Duodenal mucosa (tissue), 2 donors: ENCODE measurements at regions not wholly inside any gene's neighbourhood (a gene's known extent, or its start where the extent isn't known, plus 50 kb on each side); places are given as distances from the start of the nearest gene placed in this dataset.
A peak's percentile ranks its signal among the peaks of the same experiment; 100 is the strongest.

Experiments used
- H3K27ac ChIP-seq: one replicate; pipeline ENCODE4 v1.7.0; 2013; ENCODE audit warnings: low read depth, low read length
- H3K27me3 ChIP-seq, 2 donors: one replicate each; pipeline ENCODE4 v1.7.0; 2013; ENCODE audit warnings: low read length in 2 of 2, control low read depth in 1 of 2; ENCODE audit not compliant: insufficient read depth in 2 of 2, control insufficient read depth in 1 of 2
- H3K36me3 ChIP-seq, 2 donors: one replicate each; pipeline ENCODE4 v1.7.0; 2013; ENCODE audit warnings: low read length in 2 of 2, control low read depth in 1 of 2; ENCODE audit not compliant: insufficient read depth in 2 of 2, control insufficient read depth in 1 of 2
- H3K4me1 ChIP-seq, 2 donors: one replicate each; pipeline ENCODE4 v1.7.0; 2013; ENCODE audit warnings: low read length in 2 of 2, control low read depth in 1 of 2; ENCODE audit not compliant: insufficient read depth in 2 of 2, control insufficient read depth in 1 of 2
- H3K4me3 ChIP-seq, 2 donors: one replicate each; pipeline ENCODE4 v1.7.0; 2013; ENCODE audit warnings: low read length in 2 of 2, low read depth in 1 of 2
- H3K9ac ChIP-seq, 2 donors: one replicate each; pipeline ENCODE4 v1.7.0; 2013; ENCODE audit warnings: low read length in 2 of 2, low read depth in 1 of 2
- H3K9me3 ChIP-seq, 2 donors: one replicate each; pipeline ENCODE4 v1.7.0; 2013; ENCODE audit warnings: low read length in 2 of 2, control low read depth in 1 of 2; ENCODE audit not compliant: control insufficient read depth in 1 of 2

- Histone ChIP-seq H3K4me3 (peak overlapping the region; percentile 62 to 66), H3K27ac (no peak overlapping the region), H3K9ac (peak overlapping the region; percentile 30 to 33), H3K9me3 (peaks cover 0 to 3% of the 10 kb centered on the region in 2 donors), H3K4me1 (peaks cover 23 to 28% of the 10 kb centered on the region in 2 donors), H3K27me3 (no peaks in the 10 kb centered on the region), H3K36me3 (no peaks in the 10 kb centered on the region)
Observed at GRCh38 chr14:97458661-97459579, 661.7 kb downstream of the VRK1 start.

GRCh38 chr14:97462081-97462480 lies 664.9 kb downstream of the VRK1 start:
- peaks cover 0 to 3% of the 10 kb centered on the region in 2 donors for H3K9me3 ChIP-seq
- H3K27ac ChIP-seq = no peak overlapping the region
- no peak overlapping the region for H3K9ac ChIP-seq
- no peaks in the 10 kb centered on the region for H3K36me3 ChIP-seq
- peaks cover 0 to 3% of the 10 kb centered on the region in 2 donors for H3K27me3 ChIP-seq
- no peak overlapping the region for H3K4me3 ChIP-seq
- H3K4me1 ChIP-seq = peaks cover 11 to 19% of the 10 kb centered on the region in 2 donors

GRCh38 chr14:97468220-97468619 lies 671.0 kb downstream of the VRK1 start:
- H3K27me3 ChIP-seq = peaks cover 0 to 3% of the 10 kb centered on the region in 2 donors
- H3K9ac ChIP-seq = no peak overlapping the region
- H3K9me3 ChIP-seq = no peaks in the 10 kb centered on the region
- H3K36me3 ChIP-seq = no peaks in the 10 kb centered on the region
- no peak overlapping the region for H3K27ac ChIP-seq
- no peak overlapping the region for H3K4me3 ChIP-seq
- no peaks in the 10 kb centered on the region for H3K4me1 ChIP-seq

- Histone ChIP-seq H3K36me3 (no peaks in the 10 kb centered on the region), H3K27ac (no peak overlapping the region), H3K4me1 (no peaks in the 10 kb centered on the region), H3K9me3 (no peaks in the 10 kb centered on the region), H3K9ac (no peak overlapping the region), H3K27me3 (no peaks in the 10 kb centered on the region), H3K4me3 (no peak overlapping the region)
Observed at GRCh38 chr14:97477353-97477752, 680.2 kb downstream of the VRK1 start.

- Histone ChIP-seq H3K4me1 (no peaks in the 10 kb centered on the region), H3K9me3 (no peaks in the 10 kb centered on the region), H3K9ac (no peak overlapping the region), H3K27ac (no peak overlapping the region), H3K27me3 (no peaks in the 10 kb centered on the region), H3K4me3 (no peak overlapping the region), H3K36me3 (no peaks in the 10 kb centered on the region)
Observed at GRCh38 chr14:97485201-97485600, 688.0 kb downstream of the VRK1 start.

GRCh38 chr14:97486601-97487120 lies 689.5 kb downstream of the VRK1 start:
- H3K4me3 ChIP-seq = no peak overlapping the region
- H3K9ac ChIP-seq = no peak overlapping the region
- no peaks in the 10 kb centered on the region for H3K36me3 ChIP-seq
- H3K27me3 ChIP-seq = no peaks in the 10 kb centered on the region
- no peak overlapping the region for H3K27ac ChIP-seq
- no peaks in the 10 kb centered on the region for H3K9me3 ChIP-seq
- no peaks in the 10 kb centered on the region for H3K4me1 ChIP-seq

GRCh38 chr14:97489750-97490149 lies 692.6 kb downstream of the VRK1 start:
- H3K27me3 ChIP-seq = no peaks in the 10 kb centered on the region
- no peaks in the 10 kb centered on the region for H3K9me3 ChIP-seq

GRCh38 chr14:97490521-97491070 lies 693.4 kb downstream of the VRK1 start:
- Histone ChIP-seq H3K9ac (no peak overlapping the region), H3K36me3 (no peaks in the 10 kb centered on the region), H3K4me1 (no peaks in the 10 kb centered on the region), H3K27ac (no peak overlapping the region), H3K27me3 (no peaks in the 10 kb centered on the region), H3K9me3 (no peaks in the 10 kb centered on the region), H3K4me3 (no peak overlapping the region)

More at GRCh38 chr14:97489750-97490149, 692.6 kb downstream of the VRK1 start:
- Histone ChIP-seq H3K9ac (no peak overlapping the region), H3K4me1 (no peaks in the 10 kb centered on the region), H3K4me3 (no peak overlapping the region), H3K27ac (no peak overlapping the region), H3K36me3 (no peaks in the 10 kb centered on the region)

GRCh38 chr14:97491697-97492096 lies 694.5 kb downstream of the VRK1 start:
- Histone ChIP-seq H3K27me3 (no peaks in the 10 kb centered on the region), H3K36me3 (no peaks in the 10 kb centered on the region), H3K9me3 (no peaks in the 10 kb centered on the region), H3K27ac (no peak overlapping the region), H3K4me3 (no peak overlapping the region), H3K4me1 (no peaks in the 10 kb centered on the region), H3K9ac (no peak overlapping the region)

GRCh38 chr14:97499790-97500481 lies 702.8 kb downstream of the VRK1 start:
- Histone ChIP-seq H3K9ac (no peak overlapping the region), H3K9me3 (no peaks in the 10 kb centered on the region), H3K27me3 (no peaks in the 10 kb centered on the region), H3K4me3 (no peak overlapping the region), H3K36me3 (no peaks in the 10 kb centered on the region), H3K4me1 (peaks cover 0 to 5% of the 10 kb centered on the region in 2 donors), H3K27ac (no peak overlapping the region)
